Colonic mucosa (tissue), 4 donors: ENCODE measurements at regions not wholly inside any gene's neighbourhood (a gene's known extent, or its start where the extent isn't known, plus 50 kb on each side); places are given as distances from the start of the nearest gene placed in this dataset.

Experiments
- DNase-seq: peaks from one replicate; pipeline ENCODE4 v3.0.0-alpha.2; 2020
- H3K27ac ChIP-seq: fragments of 200-600 bp; one replicate; pipeline ENCODE4 v1.8.0; 2021
- H3K27me3 ChIP-seq: fragments of 200-600 bp; one replicate; pipeline ENCODE4 v1.8.0; 2021
- H3K36me3 ChIP-seq: fragments of 200-600 bp; one replicate; pipeline ENCODE4 v1.8.0; 2021
- H3K4me1 ChIP-seq: fragments of 200-600 bp; one replicate; pipeline ENCODE4 v1.8.0; 2021; ENCODE audit warnings: mild to moderate bottlenecking
- H3K4me3 ChIP-seq: fragments of 200-600 bp; one replicate; pipeline ENCODE4 v1.8.0; 2021
- H3K9ac ChIP-seq, 2 donors: one replicate each; pipeline ENCODE4 v1.7.0; 2013; ENCODE audit warnings: control low read depth in 2 of 2, low read depth in 2 of 2, low read length in 2 of 2
- H3K9me3 ChIP-seq: fragments of 200-600 bp; one replicate; pipeline ENCODE4 v1.8.0; 2021
- intact Hi-C: fragments of 100-400 bp; cut with DNase I; formaldehyde crosslinking; loops from one replicate; pipeline ENCODE4 v1.14.1; 2022
- TF ChIP-seq, protein P1 (sequence below): fragments of 200-600 bp; IDR thresholded peaks from one replicate; pipeline ENCODE4 v1.8.0; 2022; ENCODE audit warnings: antibody characterized with exemption, mild to moderate bottlenecking
- donor health status: healthy.
- donor health status: DM: no; HTN: no; CAD: no.
- donor health status: DM: no; HTN: no; CAD: no.

- no peaks in the 10 kb centered on the region for H3K4me1 ChIP-seq
- no peaks in the 10 kb centered on the region for H3K36me3 ChIP-seq
- intact Hi-C loops, result no loop called here
- DNase-seq, result no peak
- no peaks in the 10 kb centered on the region for H3K27me3 ChIP-seq
- TF ChIP-seq, protein P1, sequence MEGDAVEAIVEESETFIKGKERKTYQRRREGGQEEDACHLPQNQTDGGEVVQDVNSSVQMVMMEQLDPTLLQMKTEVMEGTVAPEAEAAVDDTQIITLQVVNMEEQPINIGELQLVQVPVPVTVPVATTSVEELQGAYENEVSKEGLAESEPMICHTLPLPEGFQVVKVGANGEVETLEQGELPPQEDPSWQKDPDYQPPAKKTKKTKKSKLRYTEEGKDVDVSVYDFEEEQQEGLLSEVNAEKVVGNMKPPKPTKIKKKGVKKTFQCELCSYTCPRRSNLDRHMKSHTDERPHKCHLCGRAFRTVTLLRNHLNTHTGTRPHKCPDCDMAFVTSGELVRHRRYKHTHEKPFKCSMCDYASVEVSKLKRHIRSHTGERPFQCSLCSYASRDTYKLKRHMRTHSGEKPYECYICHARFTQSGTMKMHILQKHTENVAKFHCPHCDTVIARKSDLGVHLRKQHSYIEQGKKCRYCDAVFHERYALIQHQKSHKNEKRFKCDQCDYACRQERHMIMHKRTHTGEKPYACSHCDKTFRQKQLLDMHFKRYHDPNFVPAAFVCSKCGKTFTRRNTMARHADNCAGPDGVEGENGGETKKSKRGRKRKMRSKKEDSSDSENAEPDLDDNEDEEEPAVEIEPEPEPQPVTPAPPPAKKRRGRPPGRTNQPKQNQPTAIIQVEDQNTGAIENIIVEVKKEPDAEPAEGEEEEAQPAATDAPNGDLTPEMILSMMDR, result no peak
- H3K27ac ChIP-seq, result no peak overlapping the region
- no peaks in the 10 kb centered on the region for H3K9me3 ChIP-seq
- H3K4me3 ChIP-seq, result no peak overlapping the region
- H3K9ac ChIP-seq, result no peak overlapping the region
Measured at GRCh38 chr3:87508921-87509320, 232.5 kb upstream of the POU1F1 start.

GRCh38 chr3:87507753-87508152 lies 231.4 kb upstream of the POU1F1 start:
- H3K9ac ChIP-seq, result no peak overlapping the region
- H3K27ac ChIP-seq, result no peak overlapping the region
- H3K9me3 ChIP-seq, result no peaks in the 10 kb centered on the region
- no peak for DNase-seq
- TF ChIP-seq, protein P1, result no peak
- H3K27me3 ChIP-seq, result no peaks in the 10 kb centered on the region
- H3K4me1 ChIP-seq, result no peaks in the 10 kb centered on the region
- no peak overlapping the region for H3K4me3 ChIP-seq
- no peaks in the 10 kb centered on the region for H3K36me3 ChIP-seq
- intact Hi-C loops, result no loop called here

DNA sequence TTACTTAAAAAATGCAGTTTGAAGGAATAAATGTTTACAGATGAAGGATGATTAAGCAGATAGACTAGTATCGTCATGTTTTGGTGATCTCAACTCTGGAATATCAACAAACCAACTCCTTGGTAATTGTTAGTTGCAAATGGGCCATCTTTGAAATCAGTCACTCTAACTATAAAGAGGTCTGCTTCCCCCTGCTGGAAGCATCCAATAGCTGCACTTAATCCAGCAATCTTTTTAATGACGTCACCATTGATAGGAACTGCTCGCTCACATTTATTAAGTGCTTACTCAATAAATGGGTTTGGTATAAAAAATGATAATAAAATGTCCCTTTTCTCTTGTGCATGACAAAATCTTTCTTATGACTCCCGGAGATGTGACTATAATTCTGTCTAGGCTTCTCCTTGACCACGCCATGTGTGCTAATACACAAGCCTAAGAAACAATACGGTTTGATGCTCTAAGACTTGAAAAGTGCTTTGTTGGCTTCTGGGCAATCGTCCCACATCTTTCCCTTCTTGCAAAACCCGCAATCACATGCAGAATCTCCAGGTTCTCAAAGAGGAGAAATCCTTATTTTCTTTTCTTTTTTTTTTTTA lies 227.6 kb upstream of the POU1F1 start:
- no peaks in the 10 kb centered on the region for H3K27me3 ChIP-seq
- DNase-seq, result peak; percentile 29
- H3K4me3 ChIP-seq, result no peak overlapping the region
- H3K4me1 ChIP-seq, result no peaks in the 10 kb centered on the region
- intact Hi-C loops, result loop anchor here (5.0 kb wide), 2 partner anchors 152 to 207 kb away; no protein-coding TSS in a partner anchor
- H3K9me3 ChIP-seq, result no peaks in the 10 kb centered on the region
- H3K27ac ChIP-seq, result no peak overlapping the region
- H3K9ac ChIP-seq, result no peak overlapping the region
- H3K36me3 ChIP-seq, result no peaks in the 10 kb centered on the region
- TF ChIP-seq, protein P1, result peak; percentile 49

GRCh38 chr3:87501076-87501475 lies 224.7 kb upstream of the POU1F1 start:
- no peaks in the 10 kb centered on the region for H3K9me3 ChIP-seq
- TF ChIP-seq, protein P1, result no peak
- no peak overlapping the region for H3K9ac ChIP-seq
- no peak for DNase-seq
- no peaks in the 10 kb centered on the region for H3K36me3 ChIP-seq
- H3K4me3 ChIP-seq, result no peak overlapping the region
- intact Hi-C loops, result loop anchor here (5.0 kb wide), 2 partner anchors 149 to 204 kb away; no protein-coding TSS in a partner anchor
- H3K4me1 ChIP-seq, result no peaks in the 10 kb centered on the region
- H3K27ac ChIP-seq, result no peak overlapping the region
- no peaks in the 10 kb centered on the region for H3K27me3 ChIP-seq

DNA sequence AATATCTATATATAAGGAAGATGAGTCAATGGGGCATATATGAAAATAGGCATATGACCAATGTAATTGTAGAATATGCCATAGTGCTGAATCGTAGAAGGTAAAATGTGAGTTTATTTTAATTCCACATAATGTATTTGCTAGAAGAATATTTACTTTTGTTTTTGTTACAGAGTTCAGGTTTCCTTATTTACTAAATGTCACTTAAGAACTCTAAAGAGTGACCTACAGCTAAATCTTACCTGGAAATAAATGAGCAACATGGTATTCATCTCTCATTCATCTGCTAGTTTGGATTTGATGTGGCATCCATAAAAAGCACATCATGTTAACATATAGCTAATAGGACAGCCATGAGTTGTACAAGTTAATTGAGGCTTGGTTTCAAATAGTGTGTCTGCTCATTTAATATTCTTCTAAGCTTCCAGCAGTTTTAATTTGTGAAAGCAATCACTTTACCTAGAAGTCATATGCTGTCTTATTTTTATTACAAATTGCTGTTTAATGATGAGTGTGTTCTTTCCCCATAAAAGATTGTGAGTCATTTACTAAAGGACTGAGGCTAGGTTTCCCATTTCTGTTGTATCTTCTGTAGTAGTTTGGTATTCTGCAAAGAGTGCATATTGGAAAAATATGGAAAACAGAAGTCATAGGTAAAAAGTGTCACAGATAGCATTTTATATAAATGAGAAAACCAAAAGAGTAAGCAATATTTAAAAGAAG lies 222.1 kb upstream of the POU1F1 start:
- Histone ChIP-seq H3K27ac (no peak overlapping the region), H3K9ac (no peak overlapping the region), H3K9me3 (no peaks in the 10 kb centered on the region), H3K36me3 (no peaks in the 10 kb centered on the region), H3K4me3 (no peak overlapping the region), H3K27me3 (no peaks in the 10 kb centered on the region), H3K4me1 (no peaks in the 10 kb centered on the region)
- TF ChIP-seq, protein P1, result no peak
- no peak for DNase-seq
- intact Hi-C loops, result no loop called here
